ENCODE measurements at regions not wholly inside any gene's neighbourhood (a gene's known extent, or its start where the extent isn't known, plus 50 kb on each side); places are given as distances from the start of the nearest gene placed in this dataset.

DNA sequence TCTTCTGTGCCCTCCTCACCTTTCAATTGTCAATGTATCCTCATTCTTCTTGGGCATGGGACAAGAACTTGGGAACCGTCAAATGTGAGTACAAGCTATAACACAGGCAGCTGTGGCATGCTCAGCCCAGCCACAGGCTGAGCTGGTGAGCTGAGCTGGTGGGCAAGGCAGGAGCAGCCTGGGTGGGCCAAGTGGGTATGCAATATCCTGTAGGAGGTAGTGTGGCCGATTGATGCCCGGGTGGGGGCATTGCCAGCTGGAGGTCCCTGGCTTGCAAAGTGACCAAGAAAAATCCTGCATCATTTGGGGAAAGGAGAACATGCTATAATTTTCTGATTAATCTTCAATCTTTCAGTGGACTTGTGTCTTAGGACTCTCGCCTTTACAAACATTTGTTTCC is 507.2 kb upstream of the SLC10A2 start:
- TF ChIP-seq, protein P1, sequence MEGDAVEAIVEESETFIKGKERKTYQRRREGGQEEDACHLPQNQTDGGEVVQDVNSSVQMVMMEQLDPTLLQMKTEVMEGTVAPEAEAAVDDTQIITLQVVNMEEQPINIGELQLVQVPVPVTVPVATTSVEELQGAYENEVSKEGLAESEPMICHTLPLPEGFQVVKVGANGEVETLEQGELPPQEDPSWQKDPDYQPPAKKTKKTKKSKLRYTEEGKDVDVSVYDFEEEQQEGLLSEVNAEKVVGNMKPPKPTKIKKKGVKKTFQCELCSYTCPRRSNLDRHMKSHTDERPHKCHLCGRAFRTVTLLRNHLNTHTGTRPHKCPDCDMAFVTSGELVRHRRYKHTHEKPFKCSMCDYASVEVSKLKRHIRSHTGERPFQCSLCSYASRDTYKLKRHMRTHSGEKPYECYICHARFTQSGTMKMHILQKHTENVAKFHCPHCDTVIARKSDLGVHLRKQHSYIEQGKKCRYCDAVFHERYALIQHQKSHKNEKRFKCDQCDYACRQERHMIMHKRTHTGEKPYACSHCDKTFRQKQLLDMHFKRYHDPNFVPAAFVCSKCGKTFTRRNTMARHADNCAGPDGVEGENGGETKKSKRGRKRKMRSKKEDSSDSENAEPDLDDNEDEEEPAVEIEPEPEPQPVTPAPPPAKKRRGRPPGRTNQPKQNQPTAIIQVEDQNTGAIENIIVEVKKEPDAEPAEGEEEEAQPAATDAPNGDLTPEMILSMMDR (IDR thresholded peaks at IDR 0.05; ENCODE audit: unreplicated experiment in 3 of 3), result no peak
- no peaks in the 10 kb centered on the region for H3K27me3 Mint-ChIP-seq (ENCODE audit: low read depth)
- H3K9me3 Mint-ChIP-seq, result peaks cover 11% of the 10 kb centered on the region
- H3K4me1 Mint-ChIP-seq, result no peaks in the 10 kb centered on the region
- H3K27ac Mint-ChIP-seq, result no peak overlapping the region
- H3K4me3 Mint-ChIP-seq, result no peak overlapping the region
- H3K36me3 Mint-ChIP-seq (ENCODE audit: low read depth), result no peaks in the 10 kb centered on the region

DNA sequence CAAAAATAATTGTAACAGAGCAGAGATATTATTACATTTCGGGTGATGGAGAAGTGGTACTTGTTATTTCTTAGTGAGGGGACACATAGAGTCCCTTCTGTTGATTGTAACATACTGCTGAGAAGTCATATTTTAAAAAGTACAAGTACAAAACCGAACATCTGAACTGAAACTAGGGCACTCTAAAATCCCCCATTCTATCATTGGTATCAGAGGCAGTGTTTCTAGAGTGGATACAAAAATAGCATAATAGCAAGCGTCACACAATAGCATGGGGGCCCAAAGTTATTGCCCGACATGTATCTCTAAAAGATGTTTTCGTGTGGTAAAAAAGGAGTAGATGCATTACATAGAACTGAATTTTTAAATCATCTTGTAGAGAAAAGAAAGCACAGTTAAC is 502.1 kb upstream of the SLC10A2 start:
- no peaks in the 10 kb centered on the region for H3K4me1 Mint-ChIP-seq

DNA sequence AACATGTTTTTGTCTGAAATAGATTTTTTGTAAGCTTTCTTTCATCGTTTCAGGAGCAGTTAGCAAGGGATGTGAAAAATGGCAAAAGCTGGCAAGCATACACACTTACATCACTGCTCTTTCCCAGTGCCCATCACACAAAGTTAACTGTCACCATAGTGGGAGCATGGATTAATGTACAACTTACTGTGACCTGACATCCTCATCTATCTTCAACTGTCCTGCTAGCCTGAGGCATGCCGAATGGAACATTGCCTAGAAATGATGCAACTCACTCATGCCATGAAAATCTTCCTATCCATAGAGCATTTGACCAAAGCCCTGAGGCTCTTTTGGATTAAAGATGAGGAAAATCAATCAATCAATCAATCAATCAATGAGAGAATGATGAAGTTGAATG is 491.7 kb upstream of the SLC10A2 start:
- H3K4me3 Mint-ChIP-seq, result no peak overlapping the region
- peaks cover 2% of the 10 kb centered on the region for H3K9me3 Mint-ChIP-seq
- TF ChIP-seq, protein P1 (IDR thresholded peaks at IDR 0.05; ENCODE audit: unreplicated experiment in 3 of 3), result no peak
- no peaks in the 10 kb centered on the region for H3K36me3 Mint-ChIP-seq (ENCODE audit: low read depth)
- H3K4me1 Mint-ChIP-seq, result no peaks in the 10 kb centered on the region
- no peak overlapping the region for H3K27ac Mint-ChIP-seq
- H3K27me3 Mint-ChIP-seq (ENCODE audit: low read depth), result no peaks in the 10 kb centered on the region

More for the DNA sequence above, 502.1 kb upstream of the SLC10A2 start:
- H3K4me3 Mint-ChIP-seq, result no peak overlapping the region
- no peaks in the 10 kb centered on the region for H3K27me3 Mint-ChIP-seq (ENCODE audit: low read depth)
- no peak overlapping the region for H3K27ac Mint-ChIP-seq
- H3K9me3 Mint-ChIP-seq, result peaks cover 8% of the 10 kb centered on the region
- no peaks in the 10 kb centered on the region for H3K36me3 Mint-ChIP-seq (ENCODE audit: low read depth)
- TF ChIP-seq, protein P1 (IDR thresholded peaks at IDR 0.05; ENCODE audit: unreplicated experiment in 3 of 3), result no peak

DNA sequence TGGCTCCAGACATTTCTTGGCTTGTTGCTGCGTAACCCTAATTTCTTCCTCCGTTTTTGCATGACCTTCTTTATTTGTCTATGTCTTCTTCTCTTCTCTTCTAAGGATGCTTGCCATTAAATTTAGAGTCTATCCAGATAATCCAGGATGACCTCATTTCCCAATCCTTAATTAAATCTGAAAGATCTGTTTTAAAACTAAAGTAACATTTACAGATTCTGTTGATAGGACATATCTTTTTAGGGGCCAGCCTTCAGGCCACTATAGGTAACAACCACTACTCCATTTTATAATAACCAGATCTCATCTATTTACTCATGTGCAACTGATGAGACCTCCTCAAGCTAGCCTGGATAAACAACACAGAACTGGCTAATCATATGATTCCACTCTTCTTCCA is 490.5 kb upstream of the SLC10A2 start:
- Mint-ChIP-seq H3K27ac (no peak overlapping the region), H3K4me1 (no peaks in the 10 kb centered on the region), H3K36me3 (ENCODE audit: low read depth) (no peaks in the 10 kb centered on the region), H3K9me3 (no peaks in the 10 kb centered on the region), H3K27me3 (ENCODE audit: low read depth) (no peaks in the 10 kb centered on the region), H3K4me3 (no peak overlapping the region)
- TF ChIP-seq, protein P1 (IDR thresholded peaks at IDR 0.05; ENCODE audit: unreplicated experiment in 3 of 3), result no peak

DNA sequence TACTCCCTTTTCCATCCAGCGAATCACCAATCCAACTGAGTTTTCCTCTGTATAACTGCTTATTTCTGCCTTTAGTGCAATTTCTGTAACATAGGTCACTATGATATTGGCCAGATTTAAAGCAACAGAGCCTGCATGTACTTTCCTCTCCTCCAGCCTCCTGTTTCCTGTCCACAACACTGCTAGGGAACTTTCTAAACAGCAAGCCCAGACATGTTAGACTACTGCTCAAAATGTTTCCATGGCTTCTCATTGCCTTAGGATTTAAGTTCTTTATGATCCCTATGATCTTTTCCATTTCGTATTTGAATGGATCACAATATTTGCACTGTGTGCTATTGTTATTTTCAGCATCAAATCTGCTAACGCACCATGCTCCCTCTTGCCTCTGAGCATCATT is 481.7 kb upstream of the SLC10A2 start:
- Mint-ChIP-seq H3K27me3 (ENCODE audit: low read depth) (no peaks in the 10 kb centered on the region), H3K4me3 (no peak overlapping the region), H3K27ac (no peak overlapping the region), H3K36me3 (ENCODE audit: low read depth) (peaks cover 23% of the 10 kb centered on the region), H3K4me1 (no peaks in the 10 kb centered on the region), H3K9me3 (peaks cover 32% of the 10 kb centered on the region)
- TF ChIP-seq, protein P1 (IDR thresholded peaks at IDR 0.05; ENCODE audit: unreplicated experiment in 3 of 3), result no peak

DNA sequence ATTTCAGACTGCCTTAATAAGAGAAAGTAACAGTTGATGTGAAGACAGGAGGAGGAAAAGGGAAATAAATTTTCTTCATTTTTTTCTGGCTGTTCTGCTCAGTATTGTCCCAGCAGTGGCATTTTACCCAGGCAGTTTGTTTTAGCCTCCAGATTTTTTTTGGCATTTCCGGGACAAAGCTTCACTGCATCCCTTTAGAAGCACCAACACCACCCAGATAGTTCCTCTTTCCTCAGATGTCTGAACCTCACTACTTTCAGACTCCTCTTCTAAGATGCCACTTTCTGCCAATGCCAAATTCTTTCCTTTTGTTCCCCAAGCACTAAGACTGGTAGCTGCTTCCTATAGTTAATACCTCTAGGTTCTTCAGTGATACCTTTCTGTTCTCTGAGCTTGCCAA is 480.1 kb upstream of the SLC10A2 start:
- TF ChIP-seq, protein P1 (IDR thresholded peaks at IDR 0.05; ENCODE audit: unreplicated experiment in 3 of 3), result no peak
- H3K4me3 Mint-ChIP-seq, result no peak overlapping the region
- H3K27me3 Mint-ChIP-seq (ENCODE audit: low read depth), result no peaks in the 10 kb centered on the region
- peaks cover 39% of the 10 kb centered on the region for H3K9me3 Mint-ChIP-seq
- H3K36me3 Mint-ChIP-seq (ENCODE audit: low read depth), result peaks cover 30% of the 10 kb centered on the region
- H3K27ac Mint-ChIP-seq, result no peak overlapping the region
- H3K4me1 Mint-ChIP-seq, result no peaks in the 10 kb centered on the region
